Esophagus muscularis mucosa (tissue), 3 donors: ENCODE measurements at regions not wholly inside any gene's neighbourhood (a gene's known extent, or its start where the extent isn't known, plus 50 kb on each side); places are given as distances from the start of the nearest gene placed in this dataset.

Experiments used
- POLR2A ChIP-seq: fragments of 450-650 bp; IDR thresholded peaks from one replicate; pipeline ENCODE4 v1.6.1; 2017; ENCODE audit warnings: antibody characterized with exemption, moderate library complexity, mild to moderate bottlenecking, low read depth
- TF ChIP-seq, protein P1 (sequence below), 3 experiments: fragments of 200-600 bp in 2 of 3; fragments of 450-650 bp in 1 of 3; sonication (generic) in 2 of 3; IDR thresholded peaks; one replicate each; pipeline ENCODE4 v1.5.1; 2017 to 2019; ENCODE audit warnings: antibody characterized with exemption in 3 of 3, mild to moderate bottlenecking in 2 of 3, moderate library complexity in 1 of 3

DNA sequence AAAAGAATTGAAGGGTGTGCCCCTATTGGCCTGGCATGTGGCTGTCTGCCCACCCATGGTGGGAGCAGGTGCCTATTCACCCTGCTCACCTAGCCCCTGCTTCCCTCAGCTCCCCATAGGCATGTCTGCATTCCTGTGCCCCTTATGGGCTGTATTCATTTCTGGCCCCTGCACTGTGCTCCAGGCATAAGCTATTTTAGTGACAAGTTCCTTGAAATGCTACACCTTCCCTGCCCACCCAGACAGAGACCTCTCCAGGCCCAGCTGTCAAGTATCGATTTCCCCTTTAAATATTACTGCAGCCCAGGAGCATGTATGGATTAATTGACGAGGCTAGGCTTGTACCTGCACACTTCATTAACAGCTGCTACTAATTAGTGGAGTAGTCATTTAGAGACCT lies 235.4 kb downstream of the RPS24 start:
- TF ChIP-seq, protein P1, sequence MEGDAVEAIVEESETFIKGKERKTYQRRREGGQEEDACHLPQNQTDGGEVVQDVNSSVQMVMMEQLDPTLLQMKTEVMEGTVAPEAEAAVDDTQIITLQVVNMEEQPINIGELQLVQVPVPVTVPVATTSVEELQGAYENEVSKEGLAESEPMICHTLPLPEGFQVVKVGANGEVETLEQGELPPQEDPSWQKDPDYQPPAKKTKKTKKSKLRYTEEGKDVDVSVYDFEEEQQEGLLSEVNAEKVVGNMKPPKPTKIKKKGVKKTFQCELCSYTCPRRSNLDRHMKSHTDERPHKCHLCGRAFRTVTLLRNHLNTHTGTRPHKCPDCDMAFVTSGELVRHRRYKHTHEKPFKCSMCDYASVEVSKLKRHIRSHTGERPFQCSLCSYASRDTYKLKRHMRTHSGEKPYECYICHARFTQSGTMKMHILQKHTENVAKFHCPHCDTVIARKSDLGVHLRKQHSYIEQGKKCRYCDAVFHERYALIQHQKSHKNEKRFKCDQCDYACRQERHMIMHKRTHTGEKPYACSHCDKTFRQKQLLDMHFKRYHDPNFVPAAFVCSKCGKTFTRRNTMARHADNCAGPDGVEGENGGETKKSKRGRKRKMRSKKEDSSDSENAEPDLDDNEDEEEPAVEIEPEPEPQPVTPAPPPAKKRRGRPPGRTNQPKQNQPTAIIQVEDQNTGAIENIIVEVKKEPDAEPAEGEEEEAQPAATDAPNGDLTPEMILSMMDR (IDR thresholded peaks at IDR 0.05), result no peak
- TF ChIP-seq POLR2A, result no peak
